Panc1 (cell line): ENCODE measurements at regions not wholly inside any gene's neighbourhood (a gene's known extent, or its start where the extent isn't known, plus 50 kb on each side); places are given as distances from the start of the nearest gene placed in this dataset.

ENCODE experiments used
- TF ChIP-seq, protein P1 (sequence below): fragments of 450-650 bp; IDR thresholded peaks from 2 replicates; pipeline ENCODE4 v1.5.1; 2017; ENCODE audit warnings: mild to moderate bottlenecking
- TF ChIP-seq, protein P2 (sequence below), 2 experiments: IDR thresholded peaks; 2 replicates each; pipeline ENCODE4 v1.6.1; 2011 to 2012; ENCODE audit warnings: low read depth in 2 of 2, control low read depth in 1 of 2, low read length in 1 of 2, mild to moderate bottlenecking in 1 of 2, moderate library complexity in 1 of 2; ENCODE audit not compliant: insufficient read depth in 1 of 2

DNA sequence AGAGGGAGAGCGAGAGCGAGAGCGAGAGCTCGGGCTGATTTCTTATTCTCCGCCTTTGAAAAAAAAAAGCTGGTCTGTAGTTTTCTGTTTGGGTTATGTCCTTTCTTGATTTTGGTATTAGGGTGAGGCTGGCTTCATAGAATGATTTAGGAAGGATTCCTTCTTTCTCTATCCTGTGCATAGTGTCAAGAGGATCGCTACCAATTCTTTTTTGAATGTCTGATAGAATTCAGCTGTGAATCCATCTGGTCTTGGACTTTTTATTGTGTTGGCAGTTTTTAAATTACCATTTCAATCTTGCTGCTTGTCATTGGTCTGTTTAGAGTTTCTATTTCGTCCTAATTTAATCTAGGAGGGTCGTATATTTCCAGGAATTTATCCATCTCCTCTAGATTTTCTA is 1414.6 kb upstream of the MIR17HG start:
- TF ChIP-seq, protein P1, sequence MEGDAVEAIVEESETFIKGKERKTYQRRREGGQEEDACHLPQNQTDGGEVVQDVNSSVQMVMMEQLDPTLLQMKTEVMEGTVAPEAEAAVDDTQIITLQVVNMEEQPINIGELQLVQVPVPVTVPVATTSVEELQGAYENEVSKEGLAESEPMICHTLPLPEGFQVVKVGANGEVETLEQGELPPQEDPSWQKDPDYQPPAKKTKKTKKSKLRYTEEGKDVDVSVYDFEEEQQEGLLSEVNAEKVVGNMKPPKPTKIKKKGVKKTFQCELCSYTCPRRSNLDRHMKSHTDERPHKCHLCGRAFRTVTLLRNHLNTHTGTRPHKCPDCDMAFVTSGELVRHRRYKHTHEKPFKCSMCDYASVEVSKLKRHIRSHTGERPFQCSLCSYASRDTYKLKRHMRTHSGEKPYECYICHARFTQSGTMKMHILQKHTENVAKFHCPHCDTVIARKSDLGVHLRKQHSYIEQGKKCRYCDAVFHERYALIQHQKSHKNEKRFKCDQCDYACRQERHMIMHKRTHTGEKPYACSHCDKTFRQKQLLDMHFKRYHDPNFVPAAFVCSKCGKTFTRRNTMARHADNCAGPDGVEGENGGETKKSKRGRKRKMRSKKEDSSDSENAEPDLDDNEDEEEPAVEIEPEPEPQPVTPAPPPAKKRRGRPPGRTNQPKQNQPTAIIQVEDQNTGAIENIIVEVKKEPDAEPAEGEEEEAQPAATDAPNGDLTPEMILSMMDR = no peak
- TF ChIP-seq, protein P2, sequence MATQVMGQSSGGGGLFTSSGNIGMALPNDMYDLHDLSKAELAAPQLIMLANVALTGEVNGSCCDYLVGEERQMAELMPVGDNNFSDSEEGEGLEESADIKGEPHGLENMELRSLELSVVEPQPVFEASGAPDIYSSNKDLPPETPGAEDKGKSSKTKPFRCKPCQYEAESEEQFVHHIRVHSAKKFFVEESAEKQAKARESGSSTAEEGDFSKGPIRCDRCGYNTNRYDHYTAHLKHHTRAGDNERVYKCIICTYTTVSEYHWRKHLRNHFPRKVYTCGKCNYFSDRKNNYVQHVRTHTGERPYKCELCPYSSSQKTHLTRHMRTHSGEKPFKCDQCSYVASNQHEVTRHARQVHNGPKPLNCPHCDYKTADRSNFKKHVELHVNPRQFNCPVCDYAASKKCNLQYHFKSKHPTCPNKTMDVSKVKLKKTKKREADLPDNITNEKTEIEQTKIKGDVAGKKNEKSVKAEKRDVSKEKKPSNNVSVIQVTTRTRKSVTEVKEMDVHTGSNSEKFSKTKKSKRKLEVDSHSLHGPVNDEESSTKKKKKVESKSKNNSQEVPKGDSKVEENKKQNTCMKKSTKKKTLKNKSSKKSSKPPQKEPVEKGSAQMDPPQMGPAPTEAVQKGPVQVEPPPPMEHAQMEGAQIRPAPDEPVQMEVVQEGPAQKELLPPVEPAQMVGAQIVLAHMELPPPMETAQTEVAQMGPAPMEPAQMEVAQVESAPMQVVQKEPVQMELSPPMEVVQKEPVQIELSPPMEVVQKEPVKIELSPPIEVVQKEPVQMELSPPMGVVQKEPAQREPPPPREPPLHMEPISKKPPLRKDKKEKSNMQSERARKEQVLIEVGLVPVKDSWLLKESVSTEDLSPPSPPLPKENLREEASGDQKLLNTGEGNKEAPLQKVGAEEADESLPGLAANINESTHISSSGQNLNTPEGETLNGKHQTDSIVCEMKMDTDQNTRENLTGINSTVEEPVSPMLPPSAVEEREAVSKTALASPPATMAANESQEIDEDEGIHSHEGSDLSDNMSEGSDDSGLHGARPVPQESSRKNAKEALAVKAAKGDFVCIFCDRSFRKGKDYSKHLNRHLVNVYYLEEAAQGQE (IDR thresholded peaks at IDR 0.05; ENCODE audit: insufficient read depth in 1 of 2, low read depth in 2 of 2, low read length in 1 of 2) = no peak
